AG08396 (cell line): ENCODE measurements at regions not wholly inside any gene's neighbourhood (a gene's known extent, or its start where the extent isn't known, plus 50 kb on each side); places are given as distances from the start of the nearest gene placed in this dataset.
A peak's percentile ranks its signal among the peaks of the same experiment; 100 is the strongest.

ENCODE experiments used
- DNase-seq: peaks from one replicate; pipeline ENCODE4 v3.0.0; 2012; ENCODE audit warnings: low spot score, mixed read lengths

- no peak for DNase-seq
Measured at GRCh38 chr1:80059940-80060339, 1053.4 kb upstream of the ADGRL4 start.

- no peak for DNase-seq
Measured at GRCh38 chr1:80056179-80056578, 1049.6 kb upstream of the ADGRL4 start.

GRCh38 chr1:80054129-80054528 is 1047.6 kb upstream of the ADGRL4 start:
- DNase-seq = no peak

GRCh38 chr1:80053613-80054012 is 1047.1 kb upstream of the ADGRL4 start:
- no peak for DNase-seq

GRCh38 chr1:80050523-80050922 is 1044.0 kb upstream of the ADGRL4 start:
- DNase-seq = no peak

- no peak for DNase-seq
Measured at GRCh38 chr1:80050085-80050484, 1043.6 kb upstream of the ADGRL4 start.

- no peak for DNase-seq
Measured at GRCh38 chr1:80048716-80049115, 1042.2 kb upstream of the ADGRL4 start.

GRCh38 chr1:80047791-80048190 is 1041.3 kb upstream of the ADGRL4 start:
- DNase-seq = peak; percentile 12

- DNase-seq = no peak
Measured at GRCh38 chr1:80044662-80045061, 1038.1 kb upstream of the ADGRL4 start.

- DNase-seq = no peak
Measured at GRCh38 chr1:80036690-80037432, 1030.3 kb upstream of the ADGRL4 start.

- DNase-seq = no peak
Measured at GRCh38 chr1:80023358-80023757, 1016.8 kb upstream of the ADGRL4 start.

GRCh38 chr1:80021891-80022290 is 1015.4 kb upstream of the ADGRL4 start:
- no peak for DNase-seq

GRCh38 chr1:80018348-80018747 is 1011.8 kb upstream of the ADGRL4 start:
- no peak for DNase-seq

- no peak for DNase-seq
Measured at GRCh38 chr1:80008934-80009333, 1002.4 kb upstream of the ADGRL4 start.

- DNase-seq = no peak
Measured at GRCh38 chr1:80003250-80003649, 996.7 kb upstream of the ADGRL4 start.

GRCh38 chr1:79988401-79988800 is 981.9 kb upstream of the ADGRL4 start:
- no peak for DNase-seq

- DNase-seq = peak; percentile 21
Measured at GRCh38 chr1:79982211-79982610, 975.7 kb upstream of the ADGRL4 start.

- no peak for DNase-seq
Measured at GRCh38 chr1:79981481-79981880, 975.0 kb upstream of the ADGRL4 start.

GRCh38 chr1:79979346-79979745 is 972.8 kb upstream of the ADGRL4 start:
- DNase-seq = no peak

GRCh38 chr1:79976287-79976686 is 969.8 kb upstream of the ADGRL4 start:
- no peak for DNase-seq

GRCh38 chr1:79974659-79975058 is 968.1 kb upstream of the ADGRL4 start:
- DNase-seq = no peak

- DNase-seq = no peak
Measured at GRCh38 chr1:79969886-79970285, 963.4 kb upstream of the ADGRL4 start.

GRCh38 chr1:79966438-79966837 is 959.9 kb upstream of the ADGRL4 start:
- no peak for DNase-seq

- DNase-seq = no peak
Measured at GRCh38 chr1:79959635-79960034, 953.1 kb upstream of the ADGRL4 start.
